Right renal cortex interstitium (tissue), 3 donors: ENCODE measurements at regions not wholly inside any gene's neighbourhood (a gene's known extent, or its start where the extent isn't known, plus 50 kb on each side); places are given as distances from the start of the nearest gene placed in this dataset.
"Not testable (repeated sequence)": the region's sequence is repeated elsewhere in the genome, so short reads cannot be mapped to it uniquely, and the experiment has no call there.

Experiments
- DNase-seq, 3 donors: peaks; one replicate each; pipeline ENCODE4 v3.0.0-alpha.2; 2013; ENCODE audit warnings: low read depth in 3 of 3, low spot score in 2 of 3

DNA sequence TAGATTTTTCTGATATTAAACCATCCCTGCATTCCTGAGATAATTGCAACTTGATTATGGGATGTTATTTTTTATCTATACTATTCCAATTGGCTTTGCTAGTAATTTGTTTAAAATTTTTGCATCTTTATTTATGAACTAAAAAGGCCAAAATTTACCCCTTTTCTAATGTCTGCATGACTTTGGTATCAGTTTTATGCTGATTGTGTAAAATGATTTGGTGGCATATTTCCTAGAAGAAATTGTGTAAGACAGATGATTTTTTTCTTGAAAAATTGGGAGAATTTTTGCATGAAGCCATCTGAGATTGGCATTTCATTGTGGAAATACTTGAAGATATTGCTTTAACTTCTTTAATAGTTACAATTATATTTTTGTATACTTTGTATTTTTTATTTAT lies 183.8 kb upstream of the TBL1XR1 start:
- no peak for DNase-seq

GRCh38 chr3:177382944-177383343 lies 185.7 kb upstream of the TBL1XR1 start:
- no peak for DNase-seq

DNA sequence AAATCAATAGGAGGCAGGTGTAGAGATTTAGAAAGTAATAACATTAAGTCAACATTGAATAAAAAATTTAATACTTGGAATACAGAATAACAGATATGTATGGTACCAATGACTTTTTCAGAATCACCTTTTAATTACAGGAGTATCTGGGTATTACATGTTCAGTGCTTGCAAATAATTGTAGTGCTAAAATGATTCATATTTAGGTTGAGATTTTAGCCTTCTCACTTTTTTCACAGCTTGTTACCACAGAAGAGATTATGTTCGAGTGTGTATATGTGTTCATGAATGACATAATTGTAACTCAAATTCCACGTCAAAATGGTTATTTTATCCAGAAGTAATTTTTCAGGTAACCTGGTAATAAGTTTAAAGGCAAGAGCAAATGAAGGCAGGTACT lies 187.9 kb upstream of the TBL1XR1 start:
- no peak for DNase-seq

DNA sequence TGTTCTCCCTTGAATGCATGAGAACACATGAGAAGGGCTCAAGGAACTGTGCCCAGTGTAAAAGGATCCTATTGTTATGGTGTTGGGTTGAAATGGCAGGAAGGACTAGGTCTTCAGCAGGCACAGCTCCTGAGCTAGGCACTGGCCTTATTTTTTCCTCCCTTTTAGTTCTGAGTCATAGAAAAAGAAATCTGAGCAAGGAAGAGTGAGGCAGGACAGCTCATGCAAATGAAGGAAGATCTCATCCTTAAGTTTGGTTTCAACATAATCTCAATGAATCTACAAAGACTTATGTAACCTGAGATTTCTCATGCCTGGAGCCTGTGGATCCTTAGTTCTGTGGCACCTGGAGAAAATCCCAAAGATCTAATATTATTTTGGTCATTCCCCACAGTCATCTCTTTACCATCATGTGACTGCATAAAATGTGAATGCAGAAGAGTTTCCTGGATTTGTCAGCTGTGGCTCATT lies 188.6 kb upstream of the TBL1XR1 start:
- DNase-seq = no peak

GRCh38 chr3:177388209-177388608 lies 190.9 kb upstream of the TBL1XR1 start:
- DNase-seq = no peak

DNA sequence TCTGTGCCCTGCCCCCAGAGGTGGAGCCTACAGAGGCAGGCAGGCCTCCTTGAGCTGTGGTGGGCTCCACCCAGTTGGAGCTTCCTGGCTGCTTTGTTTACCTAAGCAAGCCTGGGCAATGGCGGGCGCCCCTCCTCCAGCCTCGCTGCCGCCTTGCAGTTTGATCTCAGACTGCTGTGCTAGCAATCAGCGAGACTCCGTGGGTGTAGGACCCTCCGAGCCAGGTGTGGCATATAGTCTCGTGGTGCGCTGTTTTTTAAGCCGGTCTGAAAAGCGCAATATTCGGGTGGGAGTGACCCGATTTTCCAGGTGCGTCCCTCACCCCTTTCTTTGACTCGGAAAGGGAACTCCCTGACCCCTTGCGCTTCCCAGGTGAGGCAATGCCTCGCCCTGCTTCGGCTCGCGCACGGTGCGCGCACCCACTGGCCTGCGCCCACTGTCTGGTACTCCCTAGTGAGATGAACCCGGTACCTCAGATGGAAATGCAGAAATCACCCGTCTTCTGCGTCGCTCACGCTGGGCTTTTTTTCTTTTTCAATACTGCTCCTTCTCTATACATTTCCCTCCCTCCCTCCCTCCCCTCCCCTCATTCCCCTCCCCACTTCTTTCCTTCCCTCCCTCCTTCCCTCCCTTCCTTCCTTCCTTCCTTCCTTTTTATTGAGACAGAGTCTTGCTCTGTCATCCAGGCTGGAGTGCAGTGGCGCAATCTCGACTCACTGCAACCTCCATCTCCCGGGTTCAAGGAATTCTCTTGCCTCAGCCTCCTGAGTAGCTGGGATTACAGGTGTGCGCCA lies 197.1 kb upstream of the TBL1XR1 start:
- DNase-seq = not testable (repeated sequence)

DNA sequence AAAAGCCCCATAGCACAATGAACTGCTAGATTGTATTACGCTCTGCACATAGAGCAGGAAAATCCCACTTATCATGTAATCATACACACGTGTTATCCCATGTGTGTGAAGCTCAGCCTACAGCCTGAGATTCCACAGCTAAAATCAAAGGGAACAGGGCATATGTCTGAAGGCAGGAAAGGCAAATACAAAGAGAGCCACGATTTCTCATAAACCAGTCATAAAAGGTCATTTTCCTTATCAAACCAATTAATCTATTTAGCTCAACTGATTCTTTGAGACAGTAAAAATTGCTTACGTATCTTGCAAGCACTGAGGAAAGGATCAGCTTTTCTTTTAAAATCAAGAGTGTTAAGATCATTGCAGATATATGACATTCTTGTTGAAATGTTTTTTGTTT lies 199.5 kb upstream of the TBL1XR1 start:
- DNase-seq = no peak

DNA sequence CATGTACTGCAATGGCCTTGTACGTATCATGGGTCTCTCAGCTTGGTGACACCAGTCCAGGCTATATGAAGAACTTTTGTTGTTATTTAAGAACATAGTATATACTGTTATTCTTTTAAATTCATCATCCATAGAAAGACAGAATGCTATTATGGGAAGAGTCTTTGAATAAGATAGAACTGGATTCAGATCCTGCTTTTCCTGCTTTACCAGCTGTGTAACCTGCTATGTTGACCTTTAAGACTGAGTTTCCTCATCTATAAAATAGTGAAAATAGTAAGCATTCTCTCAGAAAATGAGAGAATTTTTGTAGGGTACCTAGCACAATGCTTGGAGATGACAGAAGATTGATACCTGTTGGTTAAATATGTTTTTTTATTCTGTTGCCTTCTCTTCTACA lies 204.1 kb upstream of the TBL1XR1 start:
- no peak for DNase-seq

- DNase-seq = no peak
Measured at GRCh38 chr3:177402533-177402932, 205.3 kb upstream of the TBL1XR1 start.

DNA sequence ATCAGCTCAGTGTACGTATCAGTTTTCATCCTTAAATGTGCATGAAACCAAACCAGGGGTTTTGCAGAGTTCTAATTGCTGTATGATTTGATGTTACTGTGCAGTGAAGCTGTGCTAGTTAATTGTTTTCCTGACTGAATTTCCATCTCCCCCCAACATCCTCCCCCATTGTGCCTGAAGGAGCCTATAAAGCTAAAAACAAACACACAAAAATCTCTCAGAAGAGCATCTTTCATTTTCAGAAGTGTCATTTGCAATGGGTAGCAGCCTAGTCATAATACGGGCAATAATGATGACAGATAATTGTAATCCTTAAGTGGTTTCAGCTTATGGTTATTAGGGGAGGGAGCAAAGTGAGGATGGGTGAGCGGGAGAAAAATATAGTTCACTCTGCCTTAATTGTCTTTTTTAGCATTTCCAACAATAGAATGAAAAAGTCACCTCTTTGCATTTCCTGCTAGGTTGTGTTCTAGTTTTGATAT lies 207.9 kb upstream of the TBL1XR1 start:
- DNase-seq = no peak

DNA sequence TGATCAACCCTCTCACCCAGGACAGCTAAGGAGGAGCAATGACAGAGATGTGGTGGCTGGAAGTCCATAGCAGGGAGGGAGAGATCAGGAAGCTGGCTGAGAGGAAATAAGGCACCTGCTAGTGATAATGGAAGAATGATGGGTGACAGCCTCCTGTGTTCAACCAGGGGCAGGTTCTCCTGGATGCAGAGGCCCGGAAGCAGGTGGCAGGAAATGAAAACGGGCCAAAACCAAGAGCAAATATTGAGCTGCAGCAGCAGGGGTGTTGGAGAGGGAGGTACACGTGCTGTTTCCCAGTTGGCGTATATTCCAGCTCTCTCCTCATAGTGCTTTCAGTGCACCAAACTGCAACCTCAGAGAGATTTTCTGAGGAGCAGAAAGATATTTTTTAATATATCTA lies 213.4 kb upstream of the TBL1XR1 start:
- no peak for DNase-seq

GRCh38 chr3:177411201-177411600 lies 213.9 kb upstream of the TBL1XR1 start:
- DNase-seq = no peak

GRCh38 chr3:177412677-177413170 lies 215.4 kb upstream of the TBL1XR1 start:
- not testable (repeated sequence) for DNase-seq

- DNase-seq = no peak
Measured at GRCh38 chr3:177414093-177414492, 216.8 kb upstream of the TBL1XR1 start.

DNA sequence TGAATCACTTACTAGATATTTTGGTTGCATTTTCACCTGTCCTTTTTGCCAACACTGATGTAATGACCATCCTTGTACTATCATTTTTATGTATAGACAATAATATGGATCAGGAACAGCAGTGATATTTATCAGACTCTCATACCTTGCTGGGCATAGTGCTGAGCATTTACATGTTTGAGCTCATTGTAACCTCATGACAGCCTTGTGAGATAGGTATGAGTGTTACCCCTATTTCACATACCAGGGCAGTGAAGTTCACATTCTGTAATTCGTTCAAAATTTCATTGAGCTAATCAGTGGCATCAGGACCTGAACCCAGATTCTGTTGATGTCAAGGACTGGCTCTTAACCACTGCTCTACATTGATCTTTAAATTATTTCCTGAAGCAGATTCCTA lies 221.5 kb upstream of the TBL1XR1 start:
- no peak for DNase-seq

DNA sequence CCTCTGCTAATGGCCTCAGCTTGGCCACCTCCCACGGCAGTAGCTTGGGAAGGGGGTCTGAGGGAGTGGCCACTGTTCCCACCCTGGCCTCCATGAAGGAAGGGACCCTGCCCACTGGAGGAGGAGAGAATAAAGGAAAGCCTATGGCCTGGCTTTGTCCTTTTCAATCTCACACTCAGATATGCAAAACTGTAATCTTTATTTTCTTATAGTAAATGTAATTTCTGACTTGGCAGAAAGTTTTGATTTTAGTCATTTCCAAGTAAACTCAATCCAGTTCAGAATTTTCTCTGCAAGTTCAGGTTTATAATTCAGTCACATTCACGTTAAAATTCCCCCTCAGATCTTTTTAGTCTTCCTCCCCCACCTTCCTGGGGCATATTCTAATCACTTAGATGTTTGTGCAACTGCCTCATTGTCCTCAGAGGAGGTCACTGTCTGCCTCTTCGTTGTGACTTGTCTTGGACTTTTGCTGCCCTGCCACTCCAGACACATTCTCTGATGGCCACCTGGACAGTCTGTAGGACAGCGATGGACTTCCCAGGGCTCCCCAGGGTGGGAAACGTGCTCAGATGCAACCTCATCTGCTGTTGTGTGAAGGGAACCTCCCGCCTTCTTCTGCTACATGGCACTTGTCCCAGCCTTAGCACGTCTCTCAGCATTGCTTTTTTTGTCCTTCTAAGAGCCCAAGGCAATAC lies 222.8 kb upstream of the TBL1XR1 start:
- no peak for DNase-seq

DNA sequence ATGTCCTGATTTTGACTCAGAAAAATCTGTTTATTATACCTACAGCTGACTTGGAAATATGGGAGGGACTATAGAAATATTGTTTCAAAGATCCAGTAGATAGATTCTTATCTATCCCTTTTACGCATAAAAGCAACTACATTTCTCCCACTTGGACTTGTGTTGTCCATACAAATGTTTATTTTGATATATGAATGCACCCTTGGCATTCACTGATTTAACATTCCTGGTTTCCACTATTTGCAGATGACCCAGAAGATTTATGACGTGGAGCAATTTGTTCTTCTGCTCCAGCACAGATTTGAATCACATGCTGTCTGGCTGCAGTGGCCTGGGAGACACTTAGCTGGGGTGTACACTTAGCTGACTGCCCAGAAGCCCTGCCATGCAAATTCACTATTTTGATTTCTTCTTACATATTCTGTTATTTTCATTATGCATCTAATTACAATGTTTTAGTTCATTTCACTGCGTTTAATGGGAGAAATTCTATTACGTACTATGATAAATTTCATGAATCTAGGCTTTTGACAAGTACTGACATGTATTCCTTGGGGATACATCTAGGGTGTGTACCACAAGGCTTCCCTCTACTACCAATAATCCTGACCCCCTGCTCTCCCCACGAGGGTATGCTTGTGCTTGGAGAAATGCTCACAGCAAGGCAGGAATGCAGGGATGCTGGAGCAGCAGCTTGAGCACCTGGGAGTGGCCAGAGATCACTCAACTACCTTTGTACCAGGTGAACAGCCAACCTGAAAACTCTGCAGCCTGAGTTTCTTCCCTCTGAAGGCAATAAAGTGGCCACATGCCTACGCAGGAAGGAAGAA lies 223.6 kb upstream of the TBL1XR1 start:
- DNase-seq = no peak

DNA sequence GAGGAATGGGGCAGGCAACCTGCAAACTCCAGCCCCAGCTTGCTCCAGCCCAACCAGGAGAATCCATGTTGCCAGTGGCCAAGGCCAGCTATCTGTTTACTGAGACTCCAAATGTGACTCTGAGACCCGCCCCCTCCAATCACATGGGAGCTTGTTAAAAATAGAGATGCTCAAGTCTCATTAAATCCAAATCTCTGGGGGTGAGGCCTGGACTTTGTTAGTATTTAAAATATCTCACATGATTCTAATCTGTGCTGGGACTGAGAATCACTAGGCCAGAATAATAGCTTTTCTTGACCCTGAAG lies 224.2 kb upstream of the TBL1XR1 start:
- no peak for DNase-seq

DNA sequence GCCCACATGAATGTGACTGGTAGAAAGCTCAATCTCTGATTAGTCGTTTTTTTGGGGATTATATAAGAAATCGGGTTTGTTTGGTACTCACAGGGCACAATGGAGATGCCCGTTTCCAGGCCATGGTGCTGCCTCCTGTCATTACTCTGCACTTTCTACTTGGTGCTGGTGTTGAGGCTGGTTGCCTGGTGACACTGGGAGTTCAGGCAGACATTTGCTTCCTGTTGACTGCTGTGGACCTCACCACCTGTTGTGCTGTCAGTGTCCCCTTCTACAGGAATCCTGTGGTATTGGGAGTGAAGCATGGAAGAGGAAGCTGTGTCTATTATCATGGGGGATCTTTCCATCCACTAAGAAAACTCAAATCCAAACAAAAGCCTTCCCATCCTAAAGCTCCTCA lies 227.2 kb upstream of the TBL1XR1 start:
- no peak for DNase-seq

DNA sequence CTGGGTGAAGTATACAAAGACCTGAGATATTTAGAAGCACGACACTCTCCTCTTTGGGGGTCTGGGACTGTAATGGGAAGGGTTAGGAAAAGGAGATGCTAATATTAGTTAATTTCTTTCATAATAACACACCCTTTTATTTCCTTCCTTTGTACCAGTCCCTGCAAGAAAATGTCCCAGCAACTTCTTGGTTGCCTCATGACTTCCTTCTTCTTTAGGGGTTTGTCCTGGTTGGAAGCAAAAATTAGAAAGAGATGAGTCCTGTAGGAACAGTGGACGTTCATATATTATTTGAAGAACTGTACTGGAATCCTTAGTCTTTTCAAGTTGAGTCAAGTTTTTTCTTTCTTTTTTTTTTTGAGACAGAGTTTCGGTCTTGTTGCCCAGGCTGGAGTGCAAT lies 227.8 kb upstream of the TBL1XR1 start:
- no peak for DNase-seq
